ENCODE measurements at regions not wholly inside any gene's neighbourhood (a gene's known extent, or its start where the extent isn't known, plus 50 kb on each side); places are given as distances from the start of the nearest gene placed in this dataset.
A peak's percentile ranks its signal among the peaks of the same experiment; 100 is the strongest.

DNA sequence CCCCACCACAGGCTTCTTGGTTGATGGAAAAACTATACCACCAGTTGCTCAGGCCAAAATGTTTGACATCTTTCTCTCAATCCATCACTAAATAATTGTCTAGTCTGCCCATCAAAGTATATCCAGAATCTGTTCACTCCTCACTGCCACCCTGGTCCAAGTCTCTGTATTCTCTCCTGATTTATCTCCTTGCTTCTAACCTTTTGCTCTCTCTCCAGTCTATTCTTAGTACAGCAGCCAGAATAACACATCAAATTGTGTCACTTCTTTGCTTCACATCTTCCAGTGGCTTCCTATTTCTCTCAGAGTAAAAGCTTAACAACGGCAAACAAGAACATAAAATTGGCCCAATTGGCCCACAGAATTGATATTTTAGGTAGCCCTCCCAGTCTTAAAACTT lies 272.8 kb downstream of the IPO8 start:
- ATAC-seq (ENCODE audit: low read depth): no peak

DNA sequence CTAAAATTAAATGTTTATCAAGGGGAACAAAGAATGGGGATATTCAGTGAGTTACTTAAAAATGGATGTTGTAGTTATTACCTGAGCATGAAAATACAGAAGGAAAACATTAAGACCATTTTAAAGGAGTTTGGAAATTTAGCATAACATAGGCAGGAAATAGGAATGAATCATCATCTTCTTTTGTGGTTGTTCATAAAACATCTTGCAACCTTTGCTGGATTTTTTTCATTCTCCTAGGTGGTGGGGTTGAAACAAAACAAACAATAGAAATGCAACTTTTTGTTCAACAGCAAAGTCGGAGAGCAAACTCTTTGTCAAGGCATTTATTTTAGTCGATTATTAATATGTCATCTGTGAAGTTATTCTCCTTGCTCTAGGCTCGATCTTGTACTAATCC lies 275.1 kb downstream of the IPO8 start:
- Histone ChIP-seq H3K27me3 (ENCODE audit: insufficient read depth, poor library complexity, severe bottlenecking) (no peaks in the 10 kb centered on the region), H3K36me3 (ENCODE audit: low read depth) (no peaks in the 10 kb centered on the region), H3K27ac (ENCODE audit: poor library complexity, severe bottlenecking) (peak overlapping the region; percentile 53), H3K9me3 (ENCODE audit: severe bottlenecking) (no peaks in the 10 kb centered on the region), H3K4me3 (ENCODE audit: severe bottlenecking) (no peak overlapping the region), H3K4me1 (ENCODE audit: insufficient read depth, poor library complexity, severe bottlenecking) (peaks cover 24% of the 10 kb centered on the region)
- TF ChIP-seq, protein P1, sequence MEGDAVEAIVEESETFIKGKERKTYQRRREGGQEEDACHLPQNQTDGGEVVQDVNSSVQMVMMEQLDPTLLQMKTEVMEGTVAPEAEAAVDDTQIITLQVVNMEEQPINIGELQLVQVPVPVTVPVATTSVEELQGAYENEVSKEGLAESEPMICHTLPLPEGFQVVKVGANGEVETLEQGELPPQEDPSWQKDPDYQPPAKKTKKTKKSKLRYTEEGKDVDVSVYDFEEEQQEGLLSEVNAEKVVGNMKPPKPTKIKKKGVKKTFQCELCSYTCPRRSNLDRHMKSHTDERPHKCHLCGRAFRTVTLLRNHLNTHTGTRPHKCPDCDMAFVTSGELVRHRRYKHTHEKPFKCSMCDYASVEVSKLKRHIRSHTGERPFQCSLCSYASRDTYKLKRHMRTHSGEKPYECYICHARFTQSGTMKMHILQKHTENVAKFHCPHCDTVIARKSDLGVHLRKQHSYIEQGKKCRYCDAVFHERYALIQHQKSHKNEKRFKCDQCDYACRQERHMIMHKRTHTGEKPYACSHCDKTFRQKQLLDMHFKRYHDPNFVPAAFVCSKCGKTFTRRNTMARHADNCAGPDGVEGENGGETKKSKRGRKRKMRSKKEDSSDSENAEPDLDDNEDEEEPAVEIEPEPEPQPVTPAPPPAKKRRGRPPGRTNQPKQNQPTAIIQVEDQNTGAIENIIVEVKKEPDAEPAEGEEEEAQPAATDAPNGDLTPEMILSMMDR (IDR thresholded peaks at IDR 0.05; ENCODE audit: poor library complexity, severe bottlenecking): no peak
- no peak for ATAC-seq (ENCODE audit: low read depth)
- no peak for DNase-seq (ENCODE audit: low spot score)

More for the DNA sequence above, 272.8 kb downstream of the IPO8 start:
- Histone ChIP-seq H3K4me3 (ENCODE audit: severe bottlenecking) (no peak overlapping the region), H3K36me3 (ENCODE audit: low read depth) (no peaks in the 10 kb centered on the region), H3K27me3 (ENCODE audit: insufficient read depth, poor library complexity, severe bottlenecking) (no peaks in the 10 kb centered on the region), H3K4me1 (ENCODE audit: insufficient read depth, poor library complexity, severe bottlenecking) (peaks cover 7% of the 10 kb centered on the region), H3K9me3 (ENCODE audit: severe bottlenecking) (no peaks in the 10 kb centered on the region), H3K27ac (ENCODE audit: poor library complexity, severe bottlenecking) (no peak overlapping the region)
- no peak for DNase-seq (ENCODE audit: low spot score)
- TF ChIP-seq, protein P1 (IDR thresholded peaks at IDR 0.05; ENCODE audit: poor library complexity, severe bottlenecking): no peak

DNA sequence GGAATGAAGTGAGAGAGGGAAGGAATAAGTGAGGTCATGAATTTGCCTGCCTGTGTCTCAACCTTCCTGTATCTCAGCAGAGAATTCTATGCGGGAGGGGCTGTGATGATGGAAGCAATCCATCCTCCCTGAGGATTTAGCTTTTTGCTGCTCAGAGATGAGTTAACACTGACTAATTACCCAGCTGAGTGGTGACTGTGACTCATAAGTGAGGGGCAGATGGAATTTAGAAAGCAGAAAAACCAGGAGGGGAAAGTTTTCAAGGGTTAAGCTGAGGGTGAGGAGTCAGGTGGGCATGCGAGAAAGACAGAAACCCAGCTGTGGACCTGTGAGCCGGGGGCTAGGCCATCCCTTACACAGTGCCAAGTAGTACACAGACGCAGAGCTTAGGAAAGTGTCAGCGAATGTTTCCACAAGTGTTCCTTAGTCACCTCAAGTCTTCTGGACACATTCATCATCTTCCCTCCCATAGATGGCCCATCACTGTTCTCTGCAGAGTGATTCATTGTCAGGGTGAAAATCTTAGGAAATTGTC lies 277.9 kb downstream of the IPO8 start:
- Histone ChIP-seq H3K4me3 (ENCODE audit: severe bottlenecking) (no peak overlapping the region), H3K4me1 (ENCODE audit: insufficient read depth, poor library complexity, severe bottlenecking) (peaks cover 24% of the 10 kb centered on the region), H3K27ac (ENCODE audit: poor library complexity, severe bottlenecking) (peak overlapping the region; percentile 77), H3K27me3 (ENCODE audit: insufficient read depth, poor library complexity, severe bottlenecking) (no peaks in the 10 kb centered on the region), H3K36me3 (ENCODE audit: low read depth) (no peaks in the 10 kb centered on the region), H3K9me3 (ENCODE audit: severe bottlenecking) (no peaks in the 10 kb centered on the region)
- DNase-seq (ENCODE audit: low spot score): peak; percentile 61
- TF ChIP-seq, protein P1 (IDR thresholded peaks at IDR 0.05; ENCODE audit: poor library complexity, severe bottlenecking): no peak
- peak; percentile 83 for ATAC-seq (ENCODE audit: low read depth)

DNA sequence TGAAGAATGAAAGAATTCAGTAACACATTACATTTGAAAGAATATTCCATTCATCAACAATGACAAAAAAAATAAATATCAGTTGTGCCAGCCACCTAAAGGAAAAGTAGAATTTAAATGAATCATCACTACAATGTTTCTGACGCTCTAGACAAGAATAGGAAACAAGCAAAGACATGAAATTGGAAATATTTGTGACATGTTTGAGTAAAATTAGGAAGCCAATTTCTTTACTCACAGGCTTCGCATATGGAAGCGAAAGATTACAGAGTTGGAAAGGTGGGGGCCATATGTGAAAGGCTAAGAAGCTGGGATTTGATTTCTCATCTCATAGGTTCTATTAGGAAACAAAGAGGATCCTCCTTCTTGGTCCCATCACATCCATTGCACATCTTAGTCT lies 279.0 kb downstream of the IPO8 start:
- TF ChIP-seq, protein P1 (IDR thresholded peaks at IDR 0.05; ENCODE audit: poor library complexity, severe bottlenecking): no peak
- DNase-seq (ENCODE audit: low spot score) (no peak), ATAC-seq (ENCODE audit: low read depth) (peak; percentile 18; the same call in 1 of the 3 replicates)
- Histone ChIP-seq H3K27me3 (ENCODE audit: insufficient read depth, poor library complexity, severe bottlenecking) (no peaks in the 10 kb centered on the region), H3K4me3 (ENCODE audit: severe bottlenecking) (no peak overlapping the region), H3K9me3 (ENCODE audit: severe bottlenecking) (no peaks in the 10 kb centered on the region), H3K27ac (ENCODE audit: poor library complexity, severe bottlenecking) (peak overlapping the region; percentile 77), H3K4me1 (ENCODE audit: insufficient read depth, poor library complexity, severe bottlenecking) (peaks cover 24% of the 10 kb centered on the region), H3K36me3 (ENCODE audit: low read depth) (no peaks in the 10 kb centered on the region)

DNA sequence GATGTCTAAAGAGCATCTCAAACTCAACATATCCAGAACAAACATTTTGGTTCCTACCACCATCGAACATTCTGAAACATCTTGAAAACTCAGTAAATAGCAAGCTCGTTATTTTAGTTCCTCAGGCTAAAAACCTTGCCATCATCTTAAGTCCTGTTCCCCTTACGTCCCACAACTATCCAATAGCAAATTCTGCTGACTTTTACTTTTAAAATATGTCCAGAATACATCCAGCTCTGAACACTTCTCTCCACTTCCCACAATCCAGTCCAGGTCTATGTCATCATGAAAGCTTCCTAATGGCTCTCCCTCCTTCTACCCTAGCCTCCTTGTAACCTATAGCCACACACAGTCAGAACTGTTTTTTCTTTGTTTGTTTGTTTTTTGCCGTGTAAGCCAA lies 279.9 kb downstream of the IPO8 start:
- no peak for ATAC-seq (ENCODE audit: low read depth)

More for the DNA sequence above, 279.9 kb downstream of the IPO8 start:
- no peak overlapping the region for H3K4me3 ChIP-seq (ENCODE audit: severe bottlenecking)
- no peaks in the 10 kb centered on the region for H3K36me3 ChIP-seq (ENCODE audit: low read depth)
- TF ChIP-seq, protein P1 (IDR thresholded peaks at IDR 0.05; ENCODE audit: poor library complexity, severe bottlenecking): no peak
- H3K27me3 ChIP-seq (ENCODE audit: insufficient read depth, poor library complexity, severe bottlenecking): no peaks in the 10 kb centered on the region
- DNase-seq (ENCODE audit: low spot score): no peak
- peaks cover 24% of the 10 kb centered on the region for H3K4me1 ChIP-seq (ENCODE audit: insufficient read depth, poor library complexity, severe bottlenecking)
- H3K9me3 ChIP-seq (ENCODE audit: severe bottlenecking): no peaks in the 10 kb centered on the region
- H3K27ac ChIP-seq (ENCODE audit: poor library complexity, severe bottlenecking): peak overlapping the region; percentile 77

Data from RWPE2 (cell line).